ENCODE measurements at regions not wholly inside any gene's neighbourhood (a gene's known extent, or its start where the extent isn't known, plus 50 kb on each side); places are given as distances from the start of the nearest gene placed in this dataset.
A peak's percentile ranks its signal among the peaks of the same experiment; 100 is the strongest.
"Not testable (repeated sequence)": the region's sequence is repeated elsewhere in the genome, so short reads cannot be mapped to it uniquely, and the experiment has no call there.

- not testable (repeated sequence) for FAIRE-seq; DNase-seq (ENCODE audit: extremely low spot score, insufficient read length, low read depth)
Observed at GRCh38 chr16:88260881-88261665, 121.7 kb upstream of the ZNF469 start.

- DNase-seq (ENCODE audit: extremely low spot score, insufficient read length, low read depth); FAIRE-seq: not testable (repeated sequence)
Observed at GRCh38 chr16:88261814-88262605, 120.7 kb upstream of the ZNF469 start.

DNA sequence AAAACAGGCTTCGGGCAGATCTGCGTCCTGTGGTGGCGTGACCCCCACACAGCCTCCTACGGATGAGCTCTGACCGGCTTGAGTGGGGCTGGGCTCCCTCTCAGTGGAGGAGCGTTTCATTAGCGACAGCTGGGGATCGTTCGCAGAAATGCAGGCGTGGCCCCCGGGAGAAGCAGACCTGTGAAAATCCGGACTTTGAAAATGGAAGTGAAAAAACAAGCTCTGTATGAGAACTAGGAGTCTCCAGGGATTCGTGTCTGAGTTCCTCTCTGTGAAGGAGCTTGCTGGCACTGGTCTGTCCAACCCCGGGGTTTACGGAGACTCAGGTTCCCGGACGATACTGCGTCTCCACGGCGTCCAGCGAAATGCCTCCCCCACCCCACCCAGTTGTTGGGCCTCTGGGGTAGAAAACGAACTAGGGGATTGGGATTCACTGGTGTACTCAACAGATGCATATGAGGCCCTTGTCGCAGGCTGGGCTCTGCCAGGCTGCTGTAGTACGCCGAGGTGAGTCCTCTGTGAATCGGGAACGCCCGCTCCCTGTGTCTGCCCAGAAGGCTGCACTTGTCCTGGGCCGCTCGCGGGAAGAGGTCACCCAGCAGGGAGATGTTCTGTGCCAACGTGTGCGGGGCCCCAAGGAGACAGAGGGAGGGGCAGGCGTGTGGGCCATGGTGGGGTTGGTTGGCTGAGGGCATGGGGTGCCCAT, 119.7 kb upstream of the ZNF469 start:
- FAIRE-seq; DNase-seq (ENCODE audit: extremely low spot score, insufficient read length, low read depth): not testable (repeated sequence)

- not testable (repeated sequence) for FAIRE-seq
Observed at GRCh38 chr16:88263681-88264287, 119.0 kb upstream of the ZNF469 start.

DNA sequence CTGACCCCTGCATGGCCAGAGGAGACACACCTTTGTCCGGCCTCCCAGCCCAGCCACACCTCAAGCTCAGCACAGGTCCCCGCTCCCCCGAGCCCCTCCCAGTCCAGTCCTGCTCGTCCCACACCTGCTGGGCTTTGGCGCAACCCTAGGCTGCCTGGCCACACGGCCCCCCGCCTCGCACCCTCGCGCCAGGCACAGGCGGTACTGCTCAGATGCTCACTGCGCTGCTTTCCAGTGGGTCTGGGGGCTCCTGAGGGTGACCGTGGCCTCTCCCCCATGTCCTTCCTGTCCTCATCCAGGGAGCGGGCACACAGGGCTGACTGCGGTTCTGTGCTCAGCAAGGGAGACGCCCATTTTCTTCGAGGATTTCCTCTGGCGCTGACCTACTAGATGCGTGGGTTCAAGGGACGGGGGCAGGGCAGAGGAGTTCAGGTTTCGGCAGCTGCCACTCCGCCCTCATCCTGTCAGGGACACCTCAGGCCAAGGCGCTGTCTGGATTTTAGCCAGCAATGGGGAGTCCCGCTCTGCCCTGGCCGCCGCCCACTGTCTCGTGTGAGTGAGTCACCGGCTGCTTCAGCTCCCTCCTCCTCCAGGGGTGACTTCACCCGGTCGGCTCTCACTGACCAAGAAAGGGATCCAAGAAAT, 118.0 kb upstream of the ZNF469 start:
- peak; percentile 36 for DNase-seq (ENCODE audit: extremely low spot score, insufficient read length, low read depth)
- FAIRE-seq: peak; percentile 88

More at GRCh38 chr16:88263681-88264287, 119.0 kb upstream of the ZNF469 start:
- DNase-seq (ENCODE audit: extremely low spot score, insufficient read length, low read depth): not testable (repeated sequence)

DNA sequence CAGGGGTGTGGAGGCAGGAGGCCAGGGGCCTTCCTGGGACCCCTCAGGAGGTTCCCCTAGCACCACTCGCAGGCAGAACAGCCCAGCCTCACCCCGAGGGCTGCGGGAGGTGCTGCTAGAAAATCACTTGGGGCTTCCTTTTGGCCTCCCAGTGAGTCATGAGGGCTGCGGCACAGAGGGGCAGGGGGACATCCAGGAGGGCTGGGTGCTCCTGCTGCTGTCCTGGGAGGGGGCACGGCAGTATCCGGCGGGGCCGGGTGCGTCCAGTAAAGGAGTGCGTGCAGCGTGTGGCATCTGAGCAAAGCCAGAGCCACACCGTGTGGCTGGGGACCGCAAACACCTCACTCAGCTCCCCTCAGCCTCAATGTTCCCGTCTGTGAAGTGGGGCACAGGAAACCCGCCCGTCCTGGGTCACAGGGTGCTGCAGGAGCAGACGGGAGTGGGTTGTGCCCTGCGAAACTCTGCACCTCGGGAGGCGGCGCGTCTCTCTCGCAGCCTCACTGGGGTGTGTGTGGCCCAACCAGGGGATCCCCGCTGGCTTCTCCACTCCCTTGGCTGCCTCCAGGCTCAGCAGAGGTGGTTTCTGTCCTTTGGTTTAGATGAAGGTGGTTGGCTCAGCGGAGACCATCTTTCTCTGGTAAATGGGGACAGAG, 117.3 kb upstream of the ZNF469 start:
- not testable (repeated sequence) for DNase-seq (ENCODE audit: extremely low spot score, insufficient read length, low read depth)
- FAIRE-seq: peak; percentile 54

GRCh38 chr16:88266036-88266435, 116.7 kb upstream of the ZNF469 start:
- not testable (repeated sequence) for DNase-seq (ENCODE audit: extremely low spot score, insufficient read length, low read depth); FAIRE-seq

GRCh38 chr16:88266935-88267551, 115.7 kb upstream of the ZNF469 start:
- DNase-seq (ENCODE audit: extremely low spot score, insufficient read length, low read depth); FAIRE-seq: not testable (repeated sequence)

- not testable (repeated sequence) for DNase-seq (ENCODE audit: extremely low spot score, insufficient read length, low read depth); FAIRE-seq
Observed at GRCh38 chr16:88268186-88268970, 114.4 kb upstream of the ZNF469 start.

DNA sequence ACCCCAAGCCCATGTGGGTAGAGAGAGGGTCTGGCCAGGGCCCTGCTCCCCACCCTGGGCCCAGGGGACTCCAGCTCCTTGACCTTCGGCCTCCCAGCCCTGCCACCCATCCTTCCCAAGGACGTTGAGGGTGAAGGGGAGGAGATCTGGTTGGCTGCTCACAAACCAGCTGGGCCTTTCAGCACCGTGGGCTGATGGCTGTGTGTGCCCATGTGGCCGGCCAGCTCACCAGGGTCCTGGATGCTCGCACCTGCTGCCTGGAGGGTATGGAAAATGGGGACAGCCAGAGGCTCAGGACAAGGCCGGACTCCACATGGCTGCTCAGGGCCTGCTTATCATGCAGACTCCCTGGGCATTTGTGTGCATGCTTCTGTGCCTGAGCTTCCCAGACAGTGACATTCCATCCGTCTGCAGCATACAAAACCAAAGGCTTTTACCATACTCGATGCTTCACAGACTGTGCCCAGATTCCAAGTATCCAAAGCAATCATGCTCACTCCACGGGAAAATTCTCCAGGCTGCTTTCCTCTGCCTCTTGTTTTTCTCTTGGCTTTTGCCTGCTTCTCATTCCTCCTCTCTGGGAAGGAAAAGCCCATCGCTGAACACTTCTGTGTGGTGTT, 112.5 kb upstream of the ZNF469 start:
- not testable (repeated sequence) for FAIRE-seq; DNase-seq (ENCODE audit: extremely low spot score, insufficient read length, low read depth)

DNA sequence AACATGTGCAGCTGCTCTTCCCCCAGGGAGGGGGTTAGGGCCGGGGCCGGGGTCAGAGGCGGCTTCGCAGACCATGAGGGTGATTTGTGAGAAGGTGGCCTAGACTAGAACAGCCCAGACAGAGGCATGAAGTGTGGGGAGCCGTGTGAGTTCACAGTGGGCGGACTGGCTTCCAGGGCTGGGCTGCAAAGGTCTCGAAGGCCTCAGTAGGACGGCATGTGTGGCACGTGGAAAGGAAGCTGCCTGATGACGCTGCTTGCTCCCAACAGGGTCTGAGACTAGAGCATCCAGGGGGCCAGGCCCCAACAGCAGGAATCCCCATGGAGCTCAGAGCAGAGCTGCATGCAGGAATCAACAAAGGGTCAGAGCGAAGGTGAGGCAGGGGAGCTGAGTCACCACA, 111.5 kb upstream of the ZNF469 start:
- FAIRE-seq; DNase-seq (ENCODE audit: extremely low spot score, insufficient read length, low read depth): not testable (repeated sequence)

DNA sequence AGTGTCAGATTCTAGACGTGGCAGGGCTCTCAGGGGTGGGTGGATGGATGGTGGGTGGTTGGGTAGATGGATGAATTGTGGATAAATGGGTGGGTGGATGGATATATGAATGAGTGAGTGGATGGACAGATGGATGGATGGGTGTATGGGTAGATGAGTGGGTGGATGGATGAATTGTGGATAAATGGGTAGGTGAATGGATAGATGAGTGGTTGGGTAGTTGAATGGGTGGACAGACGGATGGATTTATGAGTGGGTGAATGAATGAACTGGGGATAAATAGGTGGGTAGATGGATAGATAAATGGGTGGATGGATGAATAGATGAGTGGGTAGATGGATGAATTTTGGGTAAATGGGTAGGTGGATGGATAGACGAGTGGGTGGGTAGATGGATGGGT, 111.0 kb upstream of the ZNF469 start:
- not testable (repeated sequence) for FAIRE-seq; DNase-seq (ENCODE audit: extremely low spot score, insufficient read length, low read depth)

- not testable (repeated sequence) for FAIRE-seq; DNase-seq (ENCODE audit: extremely low spot score, insufficient read length, low read depth)
Observed at GRCh38 chr16:88272437-88272836, 110.3 kb upstream of the ZNF469 start.

GRCh38 chr16:88274126-88274750, 108.5 kb upstream of the ZNF469 start:
- FAIRE-seq: not testable (repeated sequence)

DNA sequence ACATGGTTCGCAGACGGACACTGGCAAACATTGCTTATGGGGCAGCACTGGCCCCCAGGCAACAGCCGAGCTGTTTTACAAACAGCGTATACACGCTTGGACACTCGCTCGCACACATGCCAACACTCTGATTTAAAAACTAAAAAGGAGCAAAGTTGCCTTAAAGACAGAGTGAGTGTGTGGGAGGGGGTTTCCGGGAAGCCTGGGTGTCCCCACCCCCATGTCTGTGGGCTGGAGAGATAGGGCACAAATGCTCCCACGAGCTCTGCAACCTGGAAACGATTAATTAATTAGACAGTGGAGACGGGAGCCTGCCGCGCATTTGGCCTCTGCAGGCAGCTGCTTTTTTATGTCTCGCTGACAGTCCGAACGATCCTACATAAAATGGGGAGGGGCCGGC, 107.9 kb upstream of the ZNF469 start:
- DNase-seq (ENCODE audit: extremely low spot score, insufficient read length, low read depth) (no peak), FAIRE-seq (no peak)

More at GRCh38 chr16:88274126-88274750, 108.5 kb upstream of the ZNF469 start:
- not testable (repeated sequence) for DNase-seq (ENCODE audit: extremely low spot score, insufficient read length, low read depth)

DNA sequence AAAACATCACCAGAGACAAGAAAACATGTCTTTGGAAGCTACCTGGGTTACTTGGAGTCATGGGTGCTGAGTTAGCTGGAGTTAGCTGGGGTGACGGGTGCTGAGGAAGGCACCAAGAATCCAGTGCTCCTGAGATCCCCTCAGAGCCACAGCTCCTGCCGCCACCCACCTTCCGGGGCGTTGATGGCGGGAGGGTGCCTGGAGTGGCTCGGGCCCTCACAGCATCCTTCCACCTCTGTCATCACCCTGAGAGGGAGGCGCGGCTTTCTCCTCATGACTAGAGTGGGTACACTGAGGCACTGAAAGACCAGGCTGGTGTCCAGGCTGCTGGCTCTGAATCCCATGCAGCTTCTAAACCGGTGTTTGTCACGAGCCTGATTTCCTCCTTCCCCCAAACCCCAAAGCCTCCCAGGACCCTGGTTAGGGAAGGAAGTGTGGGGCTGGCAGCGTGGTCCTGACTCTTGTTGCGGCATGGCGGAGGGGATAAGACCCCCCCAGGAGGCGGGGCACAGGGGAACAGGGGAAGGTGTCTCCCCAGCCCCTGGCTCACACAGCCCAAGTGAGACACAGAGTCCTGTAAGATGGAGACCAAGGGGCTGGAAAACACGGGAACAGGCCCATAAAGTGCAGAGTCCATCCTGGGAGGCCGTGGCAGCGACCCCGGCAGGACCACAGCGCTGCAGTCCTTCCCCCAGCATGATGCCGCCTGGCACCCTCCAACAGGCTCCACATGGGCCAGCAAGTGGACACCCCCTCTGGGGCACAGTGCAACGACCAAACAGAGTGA, 107.2 kb upstream of the ZNF469 start:
- not testable (repeated sequence) for FAIRE-seq; DNase-seq (ENCODE audit: extremely low spot score, insufficient read length, low read depth)

Measured in GM18507 (cell line).